Stimulated activated CD8-positive, alpha-beta memory T cell treated with anti-CD3 and anti-CD28 coated beads, Interleukin-7, amount 100 ng/mL, for 1 hour (primary cell): ENCODE measurements at regions not wholly inside any gene's neighbourhood (a gene's known extent, or its start where the extent isn't known, plus 50 kb on each side); places are given as distances from the start of the nearest gene placed in this dataset.
"Not testable (repeated sequence)": the region's sequence is repeated elsewhere in the genome, so short reads cannot be mapped to it uniquely, and the experiment has no call there.

ENCODE experiments used
- DNase-seq, 2 donors: peaks; one replicate each; pipeline ENCODE4 v3.0.0-alpha.2; 2020; ENCODE audit warnings: low read depth in 2 of 2

- DNase-seq, result no peak
Measured at GRCh38 chr12:62003226-62003625, 257.0 kb upstream of the USP15 start.

DNA sequence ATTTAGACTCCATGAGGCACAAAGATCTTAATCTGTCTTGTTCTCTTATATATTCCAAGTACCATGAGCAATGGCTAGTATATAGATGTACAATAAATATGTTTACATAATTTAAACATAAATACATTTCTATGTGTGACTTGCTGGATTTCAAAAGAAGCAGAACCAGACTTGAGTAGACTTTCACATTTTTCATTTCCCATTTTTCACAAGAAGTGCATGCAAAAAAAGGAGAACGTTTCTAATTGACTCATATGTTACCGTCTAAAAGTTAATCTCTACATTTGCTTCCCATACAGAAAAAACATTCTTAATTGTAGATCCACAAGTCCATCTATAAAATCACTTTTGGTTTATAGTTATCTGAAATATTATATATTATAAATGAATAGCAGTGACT is 256.5 kb upstream of the USP15 start:
- no peak for DNase-seq

- DNase-seq, result no peak
Measured at GRCh38 chr12:62005615-62006014, 254.6 kb upstream of the USP15 start.

- DNase-seq, result no peak
Measured at GRCh38 chr12:62006076-62006732, 254.0 kb upstream of the USP15 start.

- no peak for DNase-seq
Measured at GRCh38 chr12:62008703-62009102, 251.5 kb upstream of the USP15 start.

GRCh38 chr12:62009445-62009844 is 250.8 kb upstream of the USP15 start:
- no peak for DNase-seq

DNA sequence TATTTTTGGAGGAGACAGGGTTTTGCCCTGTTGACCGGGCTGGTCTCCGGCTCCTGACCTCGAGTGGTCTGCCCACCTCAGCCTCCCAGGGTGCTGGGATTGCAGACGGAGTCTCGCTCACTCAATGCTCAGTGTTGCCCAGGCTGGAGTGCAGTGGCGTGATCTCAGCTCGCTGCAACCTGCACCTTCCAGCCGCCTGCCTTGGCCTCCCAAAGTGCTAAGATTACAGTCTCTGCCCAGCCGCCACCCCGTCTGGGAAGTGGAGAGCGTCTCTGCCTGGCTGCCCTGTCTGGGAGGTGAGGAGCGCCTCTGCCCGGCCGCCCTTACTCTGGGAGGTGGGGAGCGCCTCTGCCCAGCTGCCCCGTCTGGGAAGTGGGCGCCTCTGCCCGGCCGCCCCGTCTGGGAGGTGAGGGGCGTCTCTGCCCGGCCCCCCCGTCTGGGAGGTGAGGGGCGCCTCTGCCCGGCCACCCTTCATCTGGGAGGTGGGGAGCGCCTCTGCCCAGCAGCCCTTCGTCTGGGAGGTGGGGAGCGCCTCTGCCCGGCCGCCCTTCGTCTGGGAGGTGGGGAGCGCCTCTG is 249.8 kb upstream of the USP15 start:
- not testable (repeated sequence) for DNase-seq

- not testable (repeated sequence) for DNase-seq
Measured at GRCh38 chr12:62010973-62011372, 249.2 kb upstream of the USP15 start.

DNA sequence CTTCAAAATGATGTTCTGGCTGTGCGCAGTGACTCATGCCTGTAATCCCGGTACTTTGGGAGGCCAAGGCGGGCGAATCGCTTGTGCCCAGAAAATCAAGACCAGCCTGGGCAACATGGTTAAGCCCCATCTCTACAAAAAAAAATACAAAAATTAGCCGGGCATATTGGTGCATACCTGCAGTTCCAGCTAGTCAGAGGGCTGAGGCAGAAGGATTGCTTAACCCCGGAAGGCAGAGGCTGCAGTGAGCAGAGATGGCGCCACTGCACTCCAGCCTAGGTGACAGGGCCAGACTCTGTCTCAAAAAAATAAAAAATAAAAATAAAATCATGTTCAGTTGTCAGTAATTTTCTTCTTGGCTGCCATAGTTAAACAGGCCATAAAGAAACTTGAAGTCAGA is 245.9 kb upstream of the USP15 start:
- no peak for DNase-seq

- no peak for DNase-seq
Measured at GRCh38 chr12:62016021-62016420, 244.2 kb upstream of the USP15 start.

DNA sequence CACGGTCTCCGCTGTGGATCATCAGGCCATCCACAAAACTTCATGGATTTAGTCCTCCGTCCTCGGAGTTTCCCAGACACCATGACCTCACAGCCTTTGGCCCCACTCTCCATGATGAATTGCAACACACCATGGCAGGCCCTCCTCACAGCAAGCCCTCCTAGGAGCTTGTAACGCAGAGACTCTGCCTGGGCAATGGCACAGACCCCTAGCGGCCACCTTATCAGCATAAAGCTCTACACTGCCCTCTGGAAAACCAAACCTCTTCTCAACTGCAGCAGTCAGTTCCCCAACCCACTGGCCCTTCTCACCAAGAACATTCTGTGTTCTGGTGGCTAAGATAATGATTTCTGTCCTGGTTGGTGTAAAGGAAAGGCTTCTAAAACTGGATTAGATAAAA is 238.4 kb upstream of the USP15 start:
- DNase-seq, result no peak

DNA sequence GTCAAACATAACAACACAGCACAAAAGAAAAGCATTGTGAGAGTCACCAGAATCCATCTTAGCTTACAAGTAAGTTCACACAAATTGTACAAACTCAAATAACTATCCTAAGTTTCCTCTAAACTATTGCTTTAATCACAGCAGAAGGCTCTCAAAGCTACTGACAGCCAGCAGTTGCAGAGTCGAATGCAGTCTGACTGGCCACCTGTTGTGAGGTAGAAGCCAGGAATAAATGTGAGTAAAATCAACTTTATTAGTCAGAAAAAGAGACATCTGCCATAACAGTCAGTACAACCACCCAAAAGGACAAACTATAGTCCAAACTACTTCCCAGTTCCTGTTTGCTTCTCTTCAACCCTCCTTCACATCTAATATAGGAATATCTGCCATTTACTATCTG is 231.7 kb upstream of the USP15 start:
- no peak for DNase-seq

DNA sequence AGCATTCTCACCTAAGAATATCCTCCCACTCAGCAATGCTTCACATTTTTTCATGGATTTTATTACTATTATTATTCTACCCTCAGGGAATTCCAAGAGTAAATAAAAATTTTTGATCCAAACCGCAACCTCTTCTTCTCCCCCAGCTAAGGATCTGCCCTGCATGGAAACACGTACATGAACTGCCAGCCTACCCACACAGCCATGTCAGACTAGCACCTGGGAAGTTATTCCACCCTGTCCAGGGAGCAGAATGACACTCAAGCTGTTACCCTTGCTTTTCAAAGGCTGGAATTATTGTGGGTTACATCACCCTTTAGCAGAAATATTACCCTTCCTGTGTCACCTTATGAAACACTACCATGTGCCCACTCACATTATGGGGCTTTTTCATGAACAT is 227.3 kb upstream of the USP15 start:
- DNase-seq, result no peak

GRCh38 chr12:62044450-62045135 is 215.6 kb upstream of the USP15 start:
- no peak for DNase-seq

- DNase-seq, result no peak
Measured at GRCh38 chr12:62045211-62045610, 215.0 kb upstream of the USP15 start.

- DNase-seq, result no peak
Measured at GRCh38 chr12:62050785-62051184, 209.4 kb upstream of the USP15 start.

GRCh38 chr12:62069976-62070375 is 190.2 kb upstream of the USP15 start:
- no peak for DNase-seq

GRCh38 chr12:62073236-62073635 is 187.0 kb upstream of the USP15 start:
- DNase-seq, result not testable (repeated sequence)

GRCh38 chr12:62075870-62076269 is 184.3 kb upstream of the USP15 start:
- DNase-seq, result no peak

DNA sequence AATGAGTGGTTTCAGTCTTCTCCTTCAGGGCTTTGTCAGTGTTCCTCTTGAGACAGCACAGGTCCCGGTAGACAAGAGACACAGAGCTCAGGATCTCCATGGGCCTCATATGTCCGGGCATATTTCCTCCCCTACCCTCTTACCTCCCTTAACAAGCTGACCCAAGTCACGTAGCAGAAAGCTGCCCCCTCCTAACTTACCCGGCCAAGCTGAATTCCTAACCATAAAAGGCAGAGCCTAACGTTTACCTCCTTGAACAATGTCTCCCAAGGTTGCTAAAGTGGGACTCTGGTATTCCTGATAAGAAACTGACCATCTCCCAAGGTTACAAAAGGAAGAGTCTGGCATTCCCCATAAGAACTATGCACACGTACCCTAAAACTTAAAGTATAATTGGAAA is 182.2 kb upstream of the USP15 start:
- no peak for DNase-seq

- DNase-seq, result no peak
Measured at GRCh38 chr12:62082448-62082847, 177.8 kb upstream of the USP15 start.

- no peak for DNase-seq
Measured at GRCh38 chr12:62098132-62098531, 162.1 kb upstream of the USP15 start.

GRCh38 chr12:62103748-62104147 is 156.5 kb upstream of the USP15 start:
- no peak for DNase-seq
